ENCODE measurements at regions not wholly inside any gene's neighbourhood (a gene's known extent, or its start where the extent isn't known, plus 50 kb on each side); places are given as distances from the start of the nearest gene placed in this dataset.

DNA sequence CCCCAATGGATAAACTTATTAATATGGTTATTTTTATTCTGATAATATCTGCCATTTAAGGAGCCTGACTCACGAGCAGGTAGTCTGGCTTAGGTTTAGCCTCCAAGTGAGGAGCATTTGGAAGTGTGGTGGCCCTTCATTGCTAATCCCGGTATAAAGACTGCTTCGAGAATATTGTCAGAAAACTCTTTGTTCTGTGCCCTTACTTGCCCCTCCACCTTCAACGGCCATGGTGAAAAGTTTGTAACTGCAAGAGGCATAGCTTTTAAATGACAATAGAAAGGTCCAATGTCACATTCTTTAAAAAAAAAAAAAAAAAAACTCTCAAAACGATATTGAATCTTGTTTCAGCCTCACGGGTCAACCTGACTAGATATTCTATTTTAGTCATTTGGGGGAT, 157.4 kb upstream of the PROX1 start:
- Histone ChIP-seq H3K36me3 (no peaks in the 10 kb centered on the region), H3K4me3 (no peak overlapping the region), H3K4me1 (no peaks in the 10 kb centered on the region), H3K9me3 (no peaks in the 10 kb centered on the region), H3K27ac (no peak overlapping the region), H3K27me3 (ENCODE audit: low read depth) (no peaks in the 10 kb centered on the region)
- DNase-seq (no peak), ATAC-seq (no peak)
- intact Hi-C loops (cut with DNase I) = no loop called here
- no peak for TF ChIP-seq CTCF (IDR thresholded peaks at IDR 0.05)

DNA sequence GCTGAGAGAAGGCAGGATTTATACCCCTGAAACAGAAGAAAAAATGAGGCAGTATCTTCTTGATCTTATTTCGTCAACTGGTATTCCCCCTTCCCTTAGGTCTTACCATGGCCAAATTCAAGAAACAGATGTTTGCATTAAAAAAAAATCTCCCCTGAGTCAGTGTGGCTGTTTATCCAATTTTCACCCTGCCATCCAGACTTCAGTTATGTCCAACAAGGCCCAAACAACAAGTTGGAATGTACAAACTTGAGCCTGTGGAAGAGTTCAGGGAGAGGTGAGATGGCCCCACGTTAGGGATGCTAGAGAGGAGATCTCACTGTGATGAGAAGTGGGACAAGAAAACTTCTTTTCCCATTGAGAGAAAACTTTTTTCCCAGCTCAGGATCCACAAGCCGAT, 147.2 kb upstream of the PROX1 start:
- H3K27ac ChIP-seq = no peak overlapping the region
- ATAC-seq (no peak), DNase-seq (no peak)
- no peaks in the 10 kb centered on the region for H3K27me3 ChIP-seq (ENCODE audit: low read depth)
- TF ChIP-seq CTCF (IDR thresholded peaks at IDR 0.05) = no peak
- no peak overlapping the region for H3K4me3 ChIP-seq
- intact Hi-C loops (cut with DNase I) = no loop called here
- no peaks in the 10 kb centered on the region for H3K36me3 ChIP-seq
- no peaks in the 10 kb centered on the region for H3K9me3 ChIP-seq
- H3K4me1 ChIP-seq = no peaks in the 10 kb centered on the region

GRCh38 chr1:213844632-213845031, 143.1 kb upstream of the PROX1 start:
- Histone ChIP-seq H3K4me3 (no peak overlapping the region), H3K4me1 (no peaks in the 10 kb centered on the region), H3K9me3 (no peaks in the 10 kb centered on the region), H3K27me3 (ENCODE audit: low read depth) (no peaks in the 10 kb centered on the region), H3K27ac (no peak overlapping the region), H3K36me3 (no peaks in the 10 kb centered on the region)
- no peak for TF ChIP-seq CTCF (IDR thresholded peaks at IDR 0.05)
- DNase-seq = no peak
- intact Hi-C loops (cut with DNase I) = no loop called here
- no peak for ATAC-seq

- no peaks in the 10 kb centered on the region for H3K4me1 ChIP-seq
- no peaks in the 10 kb centered on the region for H3K36me3 ChIP-seq
- ATAC-seq (no peak), DNase-seq (no peak)
- no peak overlapping the region for H3K27ac ChIP-seq
- H3K27me3 ChIP-seq (ENCODE audit: low read depth) = no peaks in the 10 kb centered on the region
- TF ChIP-seq CTCF (IDR thresholded peaks at IDR 0.05) = no peak
- intact Hi-C loops (cut with DNase I) = no loop called here
- H3K4me3 ChIP-seq = no peak overlapping the region
- H3K9me3 ChIP-seq = no peaks in the 10 kb centered on the region
Measured at GRCh38 chr1:213852107-213852506, 135.7 kb upstream of the PROX1 start.

- ATAC-seq = no peak
- no peak for DNase-seq
- Histone ChIP-seq H3K36me3 (no peaks in the 10 kb centered on the region), H3K27me3 (ENCODE audit: low read depth) (no peaks in the 10 kb centered on the region), H3K9me3 (no peaks in the 10 kb centered on the region), H3K27ac (no peak overlapping the region), H3K4me1 (no peaks in the 10 kb centered on the region), H3K4me3 (no peak overlapping the region)
- intact Hi-C loops (cut with DNase I) = no loop called here
- no peak for TF ChIP-seq CTCF (IDR thresholded peaks at IDR 0.05)
Measured at GRCh38 chr1:213858581-213858980, 129.2 kb upstream of the PROX1 start.

GRCh38 chr1:213861841-213862240, 125.9 kb upstream of the PROX1 start:
- intact Hi-C loops (cut with DNase I) = no loop called here
- Histone ChIP-seq H3K4me1 (no peaks in the 10 kb centered on the region), H3K27me3 (ENCODE audit: low read depth) (no peaks in the 10 kb centered on the region), H3K27ac (no peak overlapping the region), H3K9me3 (no peaks in the 10 kb centered on the region), H3K36me3 (no peaks in the 10 kb centered on the region), H3K4me3 (no peak overlapping the region)
- ATAC-seq = no peak
- TF ChIP-seq CTCF (IDR thresholded peaks at IDR 0.05) = no peak
- DNase-seq = no peak

Data from lower lobe of right lung (tissue), 2 donors.